IMR-90 (cell line): ENCODE measurements at regions not wholly inside any gene's neighbourhood (a gene's known extent, or its start where the extent isn't known, plus 50 kb on each side); places are given as distances from the start of the nearest gene placed in this dataset.

Experiments used
- ATAC-seq: fragments of 200-7000 bp; cut with Tn5 transposase; 2 replicates; pipeline ENCODE4 v1.9.1; 2020; ENCODE audit warnings: low read depth, mild to moderate bottlenecking, moderate library complexity
- BruUV-seq: library from RNA; stranded (reverse); fragments of 400-500 nt; replicated peaks from 2 replicates; lab custom pipeline; 2021; lab: Mats Ljungman, UMichigan
- CTCF ChIA-PET: fragments of 300-600 bp; formaldehyde crosslinking; extraction: SDS; loops from one replicate; lab custom pipeline; 2021; ENCODE audit warnings: antibody characterized with exemption; lab: Yijun Ruan, JAX
- POLR2A ChIA-PET: fragments of 300-600 bp; sonication (Branson Sonifier 250); formaldehyde crosslinking; loops from one replicate; lab custom pipeline; 2022; ENCODE audit warnings: antibody characterized with exemption; ENCODE audit not compliant: unreplicated experiment; lab: Charles Lee
- DNase-seq: peaks from one replicate; pipeline ENCODE4 v3.0.0; 2013
- H2AFZ ChIP-seq: replicated peaks from 2 replicates; pipeline ENCODE3; 2013; ENCODE audit warnings: low read length, mild to moderate bottlenecking; ENCODE audit not compliant: poor library complexity
- H2AK5ac ChIP-seq: 2 replicates; pipeline ENCODE4 v1.6.1; 2013; ENCODE audit warnings: low read depth, low read length, inconsistent platforms
- H2AK9ac ChIP-seq: replicated peaks from 2 replicates; pipeline ENCODE3; 2013; ENCODE audit warnings: mild to moderate bottlenecking, low read depth, low read length, moderate library complexity; ENCODE audit not compliant: poor library complexity
- H2BK120ac ChIP-seq: 2 replicates; pipeline ENCODE4 v1.6.1; 2013; ENCODE audit warnings: low read depth, low read length, inconsistent platforms
- H2BK15ac ChIP-seq: 3 replicates; pipeline ENCODE4 v1.6.1; 2013; ENCODE audit warnings: low read depth, low read length, inconsistent platforms
- H2BK20ac ChIP-seq: 2 replicates; pipeline ENCODE4 v1.6.1; 2013; ENCODE audit warnings: low read depth, mild to moderate bottlenecking, inconsistent platforms, low read length, moderate library complexity
- H2BK5ac ChIP-seq: 2 replicates; pipeline ENCODE4 v1.6.1; 2013; ENCODE audit warnings: mild to moderate bottlenecking, low read depth, low read length, inconsistent platforms; ENCODE audit not compliant: poor library complexity, severe bottlenecking
- H3K14ac ChIP-seq: replicated peaks from 2 replicates; pipeline ENCODE4 v1.6.1; 2013; ENCODE audit warnings: low read depth, low read length, inconsistent platforms
- H3K18ac ChIP-seq: 2 replicates; pipeline ENCODE4 v1.6.1; 2013; ENCODE audit warnings: low read depth, low read length, control low read depth
- H3K23ac ChIP-seq: 2 replicates; pipeline ENCODE4 v1.6.1; 2013; ENCODE audit warnings: low read depth, low read length, inconsistent platforms
- H3K27ac ChIP-seq: 2 replicates; pipeline ENCODE4 v1.5.1; 2013; ENCODE audit warnings: mild to moderate bottlenecking, control low read depth, low read length; ENCODE audit not compliant: insufficient read depth
- H3K27me3 ChIP-seq: 2 replicates; pipeline ENCODE4 v1.6.1; 2013; ENCODE audit warnings: low read length; ENCODE audit not compliant: control insufficient read depth, insufficient read depth
- H3K36me3 ChIP-seq: 2 replicates; pipeline ENCODE4 v1.6.1; 2013; ENCODE audit warnings: low read length, mixed read lengths; ENCODE audit not compliant: control insufficient read depth, insufficient read depth
- H3K4ac ChIP-seq: 2 replicates; pipeline ENCODE4 v1.6.1; 2013; ENCODE audit warnings: low read depth, low read length, inconsistent platforms
- H3K4me1 ChIP-seq: 2 replicates; pipeline ENCODE4 v1.6.1; 2013; ENCODE audit warnings: low read length, mixed read lengths; ENCODE audit not compliant: control insufficient read depth, insufficient read depth
- H3K4me2 ChIP-seq: 2 replicates; pipeline ENCODE4 v1.6.1; 2013; ENCODE audit warnings: low read depth, mild to moderate bottlenecking, control low read depth, low read length, moderate library complexity
- H3K4me3 ChIP-seq: 2 replicates; pipeline ENCODE4 v1.5.1; 2013; ENCODE audit warnings: low read depth, mild to moderate bottlenecking, control low read depth, low read length, moderate library complexity; ENCODE audit not compliant: insufficient read depth
- H3K56ac ChIP-seq: 2 replicates; pipeline ENCODE4 v1.6.1; 2013; ENCODE audit warnings: low read length, inconsistent platforms; ENCODE audit not compliant: insufficient read depth; ENCODE audit errors: extremely low read depth
- H3K79me1 ChIP-seq, 2 experiments: 2 replicates each; pipeline ENCODE4 v1.6.1; 2013; ENCODE audit warnings: low read length in 2 of 2, inconsistent platforms in 1 of 2, low read depth in 1 of 2
- H3K9ac ChIP-seq: 2 replicates; pipeline ENCODE4 v1.6.1; 2013; ENCODE audit warnings: low read depth, low read length, control low read depth
- H3K9me1 ChIP-seq: 2 replicates; pipeline ENCODE4 v1.6.1; 2013; ENCODE audit warnings: low read length, inconsistent platforms; ENCODE audit not compliant: insufficient read depth
- H3K9me3 ChIP-seq: 2 replicates; pipeline ENCODE4 v1.6.1; 2013; ENCODE audit warnings: low read length; ENCODE audit not compliant: control insufficient read depth, insufficient read depth
- H4K20me1 ChIP-seq: 2 replicates; pipeline ENCODE4 v1.6.1; 2013; ENCODE audit warnings: low read length, inconsistent platforms; ENCODE audit not compliant: insufficient read depth
- H4K5ac ChIP-seq: 2 replicates; pipeline ENCODE4 v1.6.1; 2013; ENCODE audit warnings: mild to moderate bottlenecking, low read depth, low read length, control low read depth
- H4K8ac ChIP-seq, 2 experiments: 2 replicates each; pipeline ENCODE4 v1.6.1; 2013; ENCODE audit warnings: low read depth in 2 of 2, low read length in 2 of 2, control low read depth in 1 of 2, inconsistent platforms in 1 of 2
- H4K91ac ChIP-seq: 2 replicates; pipeline ENCODE4 v1.6.1; 2013; ENCODE audit warnings: low read depth, low read length, inconsistent platforms; ENCODE audit not compliant: insufficient read depth
- BHLHE40 ChIP-seq: fragments of 150-350 bp; IDR thresholded peaks from 2 replicates; pipeline ENCODE4 v1.6.1; 2016; ENCODE audit warnings: mild to moderate bottlenecking, low read depth, low read length
- CTCF ChIP-seq: conservative IDR thresholded peaks from 2 replicates; pipeline ENCODE4 v1.5.1; 2012; ENCODE audit warnings: mild to moderate bottlenecking, low read depth, low read length, improper control_type of control experiment
- MAFK ChIP-seq: IDR thresholded peaks from 2 replicates; pipeline ENCODE4 v1.6.1; 2012; ENCODE audit warnings: low read depth, low read length, improper control_type of control experiment
- MAZ ChIP-seq: IDR thresholded peaks from 2 replicates; pipeline ENCODE4 v1.6.1; 2012; ENCODE audit warnings: low read depth, mild to moderate bottlenecking, low read length, improper control_type of control experiment, moderate library complexity, borderline replicate concordance
- RCOR1 ChIP-seq: IDR thresholded peaks from 2 replicates; pipeline ENCODE4 v1.6.1; 2012; ENCODE audit warnings: mild to moderate bottlenecking, low read length, improper control_type of control experiment; ENCODE audit not compliant: insufficient replicate concordance
- RFX5 ChIP-seq: IDR thresholded peaks from 2 replicates; pipeline ENCODE4 v1.8.0; 2012; ENCODE audit warnings: low read depth, mild to moderate bottlenecking, low read length, moderate library complexity
- dilution Hi-C: fragments of 300-500 bp; cut with HindIII; formaldehyde crosslinking; loops from one replicate; pipeline ENCODE4 v1.14.3; 2018; ENCODE audit warnings: low sequenced_read_pairs; ENCODE audit not compliant: unreplicated experiment
- in situ Hi-C: fragments of 300-500 bp; cut with MboI; formaldehyde crosslinking; loops from 3 replicates; pipeline ENCODE4 v1.14.3; 2019; ENCODE audit warnings: low sequenced_read_pairs, inconsistent platforms, mixed read lengths
- intact Hi-C: fragments of 100-400 bp; cut with micrococcal nuclease; formaldehyde crosslinking; loops from 2 replicates; pipeline ENCODE4 v1.10.0; 2022

GRCh38 chr3:176149567-176149966 lies 1047.7 kb downstream of the TBL1XR1 start:
- ChIA-PET POLR2A (no interaction called here), CTCF (no interaction called here)
- Histone ChIP-seq H3K27me3 (no peaks in the 10 kb centered on the region), H2AK5ac (no peak overlapping the region), H2AK9ac (no peak overlapping the region), H3K4me3 (no peak overlapping the region), H3K18ac (no peak overlapping the region), H2BK120ac (no peak overlapping the region), H3K14ac (no peak overlapping the region), H2BK20ac (no peak overlapping the region), H3K9ac (no peak overlapping the region), H4K8ac (no peak overlapping the region), H3K27ac (no peak overlapping the region), H3K4me1 (no peaks in the 10 kb centered on the region), H4K91ac (no peak overlapping the region), H2AFZ (no peak overlapping the region), H3K9me3 (no peaks in the 10 kb centered on the region), H3K56ac (no peak overlapping the region), H3K4me2 (no peak overlapping the region), H3K36me3 (no peaks in the 10 kb centered on the region), H2BK5ac (no peak overlapping the region), H2BK15ac (no peak overlapping the region), H3K79me1 (no peaks in the 10 kb centered on the region), H3K4ac (no peak overlapping the region), H3K9me1 (no peaks in the 10 kb centered on the region), H4K5ac (no peak overlapping the region), H3K23ac (no peak overlapping the region), H4K20me1 (no peaks in the 10 kb centered on the region)
- in situ Hi-C loops, result no loop called here
- no peak for ATAC-seq
- dilution Hi-C loops, result no loop called here
- TF ChIP-seq CTCF, result no peak
- no peak for TF ChIP-seq MAZ
- peak; percentile 81 for TF ChIP-seq MAFK
- TF ChIP-seq RCOR1, result no peak
- no peak for TF ChIP-seq RFX5
- TF ChIP-seq BHLHE40, result no peak
- BruUV-seq, result no TSS peak
- intact Hi-C loops, result no loop called here
- DNase-seq, result no peak
